HG03575 (cell line): ENCODE measurements at regions not wholly inside any gene's neighbourhood (a gene's known extent, or its start where the extent isn't known, plus 50 kb on each side); places are given as distances from the start of the nearest gene placed in this dataset.

Experiments
- ATAC-seq: cut with Tn5 transposase; IDR thresholded peaks from one replicate; pipeline ENCODE4 v1.9.1; 2021; ENCODE audit not compliant: unreplicated experiment, insufficient number of reproducible peaks, low FRiP score; ENCODE audit errors: extremely low read depth

- no peak for ATAC-seq
Observed at GRCh38 chr4:114273238-114273637, 293.8 kb upstream of the ARSJ start.

- no peak for ATAC-seq
Observed at GRCh38 chr4:114277690-114278089, 298.2 kb upstream of the ARSJ start.

GRCh38 chr4:114279066-114279465 is 299.6 kb upstream of the ARSJ start:
- ATAC-seq, result no peak

GRCh38 chr4:114279711-114280110 is 300.3 kb upstream of the ARSJ start:
- ATAC-seq, result no peak

- ATAC-seq, result no peak
Observed at GRCh38 chr4:114280645-114281044, 301.2 kb upstream of the ARSJ start.

- no peak for ATAC-seq
Observed at GRCh38 chr4:114281164-114281960, 301.9 kb upstream of the ARSJ start.

- no peak for ATAC-seq
Observed at GRCh38 chr4:114282937-114283336, 303.5 kb upstream of the ARSJ start.

- no peak for ATAC-seq
Observed at GRCh38 chr4:114284629-114285028, 305.2 kb upstream of the ARSJ start.

- ATAC-seq, result no peak
Observed at GRCh38 chr4:114286262-114286810, 306.9 kb upstream of the ARSJ start.

- ATAC-seq, result no peak
Observed at GRCh38 chr4:114287079-114287696, 307.7 kb upstream of the ARSJ start.

GRCh38 chr4:114296126-114296525 is 302.5 kb upstream of the UGT8 start:
- ATAC-seq, result no peak

- ATAC-seq, result no peak
Observed at GRCh38 chr4:114302472-114302871, 296.1 kb upstream of the UGT8 start.

GRCh38 chr4:114304046-114304445 is 294.6 kb upstream of the UGT8 start:
- no peak for ATAC-seq

- ATAC-seq, result no peak
Observed at GRCh38 chr4:114304567-114304966, 294.0 kb upstream of the UGT8 start.

- ATAC-seq, result no peak
Observed at GRCh38 chr4:114306946-114307345, 291.7 kb upstream of the UGT8 start.

- ATAC-seq, result no peak
Observed at GRCh38 chr4:114310296-114310925, 288.2 kb upstream of the UGT8 start.

- ATAC-seq, result no peak
Observed at GRCh38 chr4:114311787-114312186, 286.8 kb upstream of the UGT8 start.

GRCh38 chr4:114312338-114312737 is 286.3 kb upstream of the UGT8 start:
- ATAC-seq, result no peak

- ATAC-seq, result no peak
Observed at GRCh38 chr4:114316789-114317188, 281.8 kb upstream of the UGT8 start.

GRCh38 chr4:114317564-114317963 is 281.0 kb upstream of the UGT8 start:
- ATAC-seq, result no peak
